OCI-LY3 (cell line): ENCODE measurements at regions not wholly inside any gene's neighbourhood (a gene's known extent, or its start where the extent isn't known, plus 50 kb on each side); places are given as distances from the start of the nearest gene placed in this dataset.
"Not testable (repeated sequence)": the region's sequence is repeated elsewhere in the genome, so short reads cannot be mapped to it uniquely, and the experiment has no call there.

Experiments used
- H2AFZ ChIP-seq: fragments of 200-600, 300-600 bp; shearing (Covaris generic); 2 replicates; pipeline ENCODE4 v1.6.0; 2014; ENCODE audit warnings: antibody characterized with exemption, low read depth, low read length
- H3K27ac ChIP-seq: fragments of 200-600, 300-600 bp; sonication (generic); 2 replicates; pipeline ENCODE4 v1.5.1; 2014; ENCODE audit warnings: mild to moderate bottlenecking, low read length, moderate library complexity, mixed read lengths
- H3K27me3 ChIP-seq: fragments of 200-600, 300-600 bp; sonication (generic); 2 replicates; pipeline ENCODE4 v1.6.1; 2014; ENCODE audit warnings: low read depth, low read length, mixed read lengths
- H3K36me3 ChIP-seq: fragments of 200-600, 300-600 bp; sonication (generic); replicated peaks from 2 replicates; pipeline ENCODE3; 2014; ENCODE audit warnings: low read depth, low read length, mixed read lengths
- H3K4me1 ChIP-seq: fragments of 300-600, 200-600 bp; sonication (generic); 2 replicates; pipeline ENCODE4 v1.6.1; 2014; ENCODE audit warnings: low read length, mixed read lengths
- H3K4me2 ChIP-seq: fragments of 200-600, 300-600 bp; sonication (generic); 2 replicates; pipeline ENCODE4 v1.6.1; 2014; ENCODE audit warnings: low read length, mixed read lengths
- H3K4me3 ChIP-seq: fragments of 300-600, 200-600 bp; sonication (generic); 2 replicates; pipeline ENCODE4 v1.5.1; 2014; ENCODE audit warnings: antibody characterized with exemption, mild to moderate bottlenecking, low read length, moderate library complexity
- H3K79me2 ChIP-seq: fragments of 300-600, 200-600 bp; shearing (Covaris generic); 2 replicates; pipeline ENCODE4 v1.6.1; 2014; ENCODE audit warnings: mild to moderate bottlenecking, low read length, mixed read lengths
- H3K9ac ChIP-seq: fragments of 300-600, 200-600 bp; shearing (Covaris generic); 2 replicates; pipeline ENCODE4 v1.6.0; 2014; ENCODE audit warnings: mild to moderate bottlenecking, low read length, moderate library complexity
- H3K9me3 ChIP-seq: fragments of 200-600, 300-600 bp; shearing (Covaris generic); 2 replicates; pipeline ENCODE4 v1.6.1; 2014; ENCODE audit warnings: low read length, mixed read lengths; ENCODE audit not compliant: insufficient read depth
- H4K20me1 ChIP-seq: fragments of 200-600, 300-600 bp; sonication (generic); 2 replicates; pipeline ENCODE4 v1.6.1; 2016; ENCODE audit warnings: low read length, mixed read lengths; ENCODE audit not compliant: insufficient read depth

DNA sequence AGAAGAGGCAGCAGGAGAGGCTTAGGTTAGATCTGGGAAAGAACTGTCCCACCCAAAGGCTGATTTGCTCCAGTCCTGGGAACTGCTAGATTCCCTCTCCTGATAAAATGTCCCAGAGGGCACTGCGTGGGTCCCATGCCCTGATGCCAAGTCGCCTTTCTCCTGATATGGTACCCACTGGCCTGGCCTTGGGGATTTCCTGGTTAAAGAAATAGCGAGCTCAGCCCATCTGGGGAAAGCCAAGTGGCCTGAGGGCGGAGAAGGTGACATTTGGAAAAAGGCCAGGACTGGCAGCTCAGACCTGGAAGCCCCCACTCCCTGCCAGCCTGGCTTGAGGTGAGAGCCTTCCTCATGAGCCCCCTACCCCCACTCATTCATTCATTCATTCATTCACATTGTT lies 94.2 kb downstream of the NSUN5 start:
- H3K4me3 ChIP-seq, H3K79me2 ChIP-seq, H3K9me3 ChIP-seq, H3K9ac ChIP-seq, H3K4me2 ChIP-seq, H2AFZ ChIP-seq, H3K36me3 ChIP-seq, H4K20me1 ChIP-seq, H3K27me3 ChIP-seq, H3K27ac ChIP-seq, H3K4me1 ChIP-seq: not testable (repeated sequence)

DNA sequence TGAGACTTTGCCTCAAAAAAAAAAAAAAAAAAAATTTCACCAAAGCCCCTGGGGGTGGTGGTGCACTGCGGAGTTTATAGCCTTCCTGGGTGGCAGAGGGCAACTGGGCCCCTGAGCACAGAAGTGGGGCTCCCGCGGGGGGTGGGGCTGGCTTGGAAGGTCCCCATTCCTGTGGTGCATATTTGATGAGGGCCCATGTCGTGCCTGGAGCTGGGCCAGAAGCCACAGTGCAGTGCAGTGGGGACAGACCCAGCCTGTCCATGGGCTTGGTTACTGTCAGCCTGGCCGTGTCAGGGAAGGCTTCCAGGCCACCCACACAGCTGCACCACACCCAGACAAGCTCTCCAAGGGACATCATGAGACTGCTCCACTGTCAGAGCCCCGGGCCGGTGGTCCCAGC lies 95.5 kb downstream of the NSUN5 start:
- H3K9ac ChIP-seq, H3K27me3 ChIP-seq, H2AFZ ChIP-seq, H3K4me3 ChIP-seq, H3K4me1 ChIP-seq, H3K79me2 ChIP-seq, H3K36me3 ChIP-seq, H3K27ac ChIP-seq, H4K20me1 ChIP-seq, H3K4me2 ChIP-seq, H3K9me3 ChIP-seq: not testable (repeated sequence)

DNA sequence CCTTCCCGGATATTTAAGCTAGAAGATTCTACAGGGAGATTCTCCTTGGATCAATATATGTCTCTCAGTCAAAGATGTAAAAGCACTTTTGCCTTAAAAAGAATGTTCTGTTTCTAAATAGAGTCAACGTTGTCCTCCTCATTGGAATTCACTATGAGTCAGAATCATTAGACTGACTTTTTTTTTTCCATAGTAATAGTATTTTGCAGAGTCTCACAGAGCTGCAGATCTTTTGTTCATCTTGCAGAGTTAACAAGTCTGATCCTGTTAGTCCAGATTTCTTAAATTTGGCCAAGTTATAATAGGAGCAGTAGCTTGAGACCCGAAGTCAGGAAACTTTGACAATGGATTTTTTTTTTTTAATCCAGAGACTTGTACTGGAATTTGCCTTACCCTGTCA lies 103.0 kb downstream of the NSUN5 start:
- not testable (repeated sequence) for H3K4me3 ChIP-seq, H3K27ac ChIP-seq, H3K9ac ChIP-seq, H3K79me2 ChIP-seq, H4K20me1 ChIP-seq, H3K9me3 ChIP-seq, H2AFZ ChIP-seq, H3K4me2 ChIP-seq, H3K36me3 ChIP-seq, H3K4me1 ChIP-seq, H3K27me3 ChIP-seq

DNA sequence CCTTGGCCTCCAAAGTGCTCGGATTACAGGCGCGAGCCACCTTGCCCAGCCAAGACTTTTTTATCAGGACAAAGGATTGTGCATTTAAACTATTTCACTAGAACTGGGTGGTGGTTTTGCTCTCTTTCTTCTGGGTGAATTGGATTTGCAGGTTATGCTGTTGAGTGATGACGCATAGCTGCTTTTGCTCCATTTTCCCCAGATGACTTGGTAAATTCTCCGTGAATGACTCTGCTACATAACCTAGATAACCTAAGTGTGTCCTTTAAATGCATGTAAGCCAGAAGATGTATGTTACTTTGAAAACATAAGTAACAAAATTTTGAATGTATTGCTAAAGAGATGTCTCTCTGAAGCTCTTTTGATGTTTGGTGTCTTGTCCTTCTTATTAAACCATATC lies 103.7 kb downstream of the NSUN5 start:
- not testable (repeated sequence) for H3K27me3 ChIP-seq, H3K27ac ChIP-seq, H3K9ac ChIP-seq, H3K4me3 ChIP-seq, H3K79me2 ChIP-seq, H3K4me1 ChIP-seq, H3K4me2 ChIP-seq, H4K20me1 ChIP-seq, H3K36me3 ChIP-seq, H3K9me3 ChIP-seq, H2AFZ ChIP-seq

DNA sequence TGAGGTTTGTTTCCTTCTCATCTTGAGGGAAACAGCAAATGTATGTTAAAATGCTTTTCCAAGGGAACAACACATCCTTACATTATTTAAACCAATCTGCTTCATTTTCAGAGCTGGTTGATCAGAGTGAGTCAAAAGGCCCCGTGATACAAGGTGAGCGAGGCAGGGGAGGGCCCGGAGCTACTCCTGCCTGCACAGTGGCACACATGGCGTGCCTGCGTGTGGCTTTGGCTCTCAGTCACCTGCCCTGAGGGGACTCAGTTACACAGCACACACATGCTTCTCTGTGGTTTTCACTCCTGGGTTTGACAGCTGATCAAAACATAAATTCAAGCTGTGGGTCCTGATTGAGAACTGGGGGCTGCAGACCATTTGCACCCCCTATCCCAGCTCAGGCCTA lies 105.3 kb downstream of the NSUN5 start:
- H3K9ac ChIP-seq, H3K27me3 ChIP-seq, H3K4me2 ChIP-seq, H3K36me3 ChIP-seq, H2AFZ ChIP-seq, H4K20me1 ChIP-seq, H3K4me3 ChIP-seq, H3K4me1 ChIP-seq, H3K79me2 ChIP-seq, H3K9me3 ChIP-seq, H3K27ac ChIP-seq: not testable (repeated sequence)

DNA sequence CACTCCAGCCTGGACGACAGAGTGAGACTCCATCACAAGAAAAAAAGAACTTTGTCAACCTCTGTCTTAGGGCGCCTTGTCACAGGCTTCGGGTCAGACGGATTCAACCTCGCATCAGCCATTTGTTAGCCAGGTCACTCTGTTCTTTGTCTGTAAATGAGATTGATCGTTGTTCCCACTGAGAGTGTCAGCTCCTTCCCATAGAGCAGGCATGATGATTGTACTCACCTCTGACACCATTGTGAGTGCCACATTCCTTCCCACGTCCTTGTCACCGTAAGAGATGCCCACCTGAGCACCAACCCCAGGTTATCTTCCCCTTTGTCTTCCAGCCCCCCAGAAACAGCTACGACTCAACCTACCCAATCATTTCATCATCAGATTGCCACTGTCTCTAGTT lies 107.4 kb downstream of the NSUN5 start:
- not testable (repeated sequence) for H3K4me3 ChIP-seq, H3K27ac ChIP-seq

DNA sequence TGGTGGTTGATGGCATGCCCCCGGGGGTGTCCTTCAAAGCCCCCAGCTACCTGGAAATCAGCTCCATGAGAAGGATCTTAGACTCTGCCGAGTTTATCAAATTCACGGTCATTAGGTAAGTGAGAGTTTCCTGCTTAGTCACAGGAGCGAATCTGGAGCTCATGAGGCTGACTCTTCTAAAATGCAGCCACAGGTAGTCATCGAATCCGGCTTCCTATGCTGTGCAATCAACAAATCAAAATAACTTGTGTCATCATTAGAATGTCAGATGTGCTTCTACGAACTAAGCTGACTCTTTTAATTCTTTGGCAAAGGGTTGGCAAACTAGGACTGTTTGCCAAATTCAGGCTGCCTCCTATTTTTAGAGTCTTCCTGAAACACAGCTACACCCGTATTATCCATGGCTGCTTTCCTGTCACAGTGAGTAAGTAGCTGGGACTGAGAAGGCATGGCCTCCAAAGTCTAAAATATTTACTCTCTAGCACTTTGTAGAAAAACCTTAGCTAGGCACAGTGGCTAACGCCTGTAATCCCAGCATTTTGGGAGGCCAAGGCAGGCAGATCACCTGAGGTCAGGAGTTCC lies 108.0 kb downstream of the NSUN5 start:
- not testable (repeated sequence) for H3K9me3 ChIP-seq, H4K20me1 ChIP-seq, H3K27me3 ChIP-seq, H3K4me3 ChIP-seq, H3K79me2 ChIP-seq, H2AFZ ChIP-seq, H3K36me3 ChIP-seq, H3K9ac ChIP-seq, H3K4me1 ChIP-seq, H3K27ac ChIP-seq, H3K4me2 ChIP-seq

More for the DNA sequence above, 107.4 kb downstream of the NSUN5 start:
- not testable (repeated sequence) for H3K9ac ChIP-seq, H3K4me1 ChIP-seq, H2AFZ ChIP-seq, H3K79me2 ChIP-seq, H4K20me1 ChIP-seq, H3K4me2 ChIP-seq, H3K27me3 ChIP-seq, H3K36me3 ChIP-seq, H3K9me3 ChIP-seq

- not testable (repeated sequence) for H3K9ac ChIP-seq, H3K36me3 ChIP-seq, H3K27me3 ChIP-seq, H3K79me2 ChIP-seq, H3K4me2 ChIP-seq, H2AFZ ChIP-seq, H3K27ac ChIP-seq, H3K4me3 ChIP-seq, H3K4me1 ChIP-seq, H4K20me1 ChIP-seq, H3K9me3 ChIP-seq
Observed at GRCh38 chr7:73193991-73194390, 108.2 kb upstream of the SPDYE9 start.

DNA sequence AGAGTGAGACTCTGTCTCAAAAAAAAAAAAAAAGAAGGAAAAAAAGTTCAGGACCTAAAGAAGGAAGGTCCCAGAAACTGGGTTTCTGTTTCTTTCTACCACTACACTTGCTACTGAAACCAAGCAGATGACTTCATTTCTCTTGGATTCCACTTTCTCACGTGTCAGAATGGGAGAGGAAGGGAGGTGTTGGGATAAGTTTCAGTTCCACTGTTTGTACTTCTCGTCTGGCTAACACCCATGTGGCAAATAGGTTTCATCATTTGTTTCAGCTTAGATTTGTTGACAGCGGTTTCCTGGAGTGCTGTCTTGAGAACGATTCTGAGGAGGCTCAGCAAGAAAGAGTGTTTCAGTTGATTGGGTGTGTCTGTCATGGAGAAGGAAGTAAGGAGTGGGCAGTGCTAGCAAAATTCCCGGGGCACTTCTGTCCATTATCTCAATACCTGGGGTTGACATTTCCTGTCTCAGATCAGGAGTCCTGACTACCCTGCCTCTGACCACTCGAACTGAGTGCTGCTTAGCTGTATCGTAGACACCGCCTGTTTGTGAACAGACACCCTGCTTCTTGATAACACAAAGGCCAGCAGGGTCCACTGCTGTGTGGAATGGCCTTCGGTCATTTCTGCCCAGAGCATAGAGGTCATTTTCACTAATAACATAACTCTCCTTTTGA lies 104.8 kb upstream of the SPDYE9 start:
- not testable (repeated sequence) for H4K20me1 ChIP-seq, H3K36me3 ChIP-seq, H3K27me3 ChIP-seq, H3K9ac ChIP-seq, H3K4me2 ChIP-seq, H3K79me2 ChIP-seq, H3K4me3 ChIP-seq, H3K27ac ChIP-seq, H3K9me3 ChIP-seq, H3K4me1 ChIP-seq, H2AFZ ChIP-seq

DNA sequence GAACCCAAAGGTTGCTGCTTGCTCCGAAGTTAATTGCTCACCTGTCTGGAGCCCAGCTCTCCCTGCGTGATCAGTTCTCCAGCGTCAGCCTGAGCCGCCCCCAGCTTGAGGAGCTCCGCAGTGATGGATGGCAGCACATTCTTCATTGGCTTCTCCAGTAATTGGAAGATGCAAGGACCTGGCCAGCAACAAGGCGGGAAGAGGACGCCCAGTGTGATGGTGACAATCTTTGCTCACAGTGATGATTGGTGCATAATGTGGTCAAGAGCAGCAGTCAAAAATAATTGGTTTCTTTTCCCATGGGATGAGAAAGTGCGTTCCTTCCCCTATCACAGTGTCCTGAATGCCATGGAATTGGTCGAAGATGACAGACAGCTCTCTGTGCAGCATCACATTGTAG lies 102.4 kb upstream of the SPDYE9 start:
- H3K36me3 ChIP-seq, H3K4me3 ChIP-seq, H3K9ac ChIP-seq, H3K79me2 ChIP-seq, H3K4me1 ChIP-seq, H3K27ac ChIP-seq, H4K20me1 ChIP-seq, H2AFZ ChIP-seq, H3K27me3 ChIP-seq, H3K4me2 ChIP-seq, H3K9me3 ChIP-seq: not testable (repeated sequence)
